Prostate gland (tissue), 2 donors: ENCODE measurements at regions not wholly inside any gene's neighbourhood (a gene's known extent, or its start where the extent isn't known, plus 50 kb on each side); places are given as distances from the start of the nearest gene placed in this dataset.

Experiments
- POLR2A ChIP-seq: fragments of 450-650 bp; IDR thresholded peaks from one replicate; pipeline ENCODE4 v1.6.1; 2016; ENCODE audit warnings: antibody characterized with exemption, mild to moderate bottlenecking
- POLR2AphosphoS5 ChIP-seq: sonication (generic); formaldehyde crosslinking; IDR thresholded peaks from one replicate; pipeline ENCODE4 v1.6.1; 2017; ENCODE audit warnings: antibody characterized with exemption
- TF ChIP-seq, protein P1 (sequence below), 4 experiments: fragments of 200-600 bp in 2 of 4; fragments of 450-650 bp in 2 of 4; sonication (generic) in 2 of 4; IDR thresholded peaks; 1 replicate in 3 of 4; 2 replicates in 1 of 4; pipeline ENCODE4 v1.5.1; 2016 to 2019; ENCODE audit warnings: antibody characterized with exemption in 4 of 4, mild to moderate bottlenecking in 2 of 4, moderate library complexity in 2 of 4

DNA sequence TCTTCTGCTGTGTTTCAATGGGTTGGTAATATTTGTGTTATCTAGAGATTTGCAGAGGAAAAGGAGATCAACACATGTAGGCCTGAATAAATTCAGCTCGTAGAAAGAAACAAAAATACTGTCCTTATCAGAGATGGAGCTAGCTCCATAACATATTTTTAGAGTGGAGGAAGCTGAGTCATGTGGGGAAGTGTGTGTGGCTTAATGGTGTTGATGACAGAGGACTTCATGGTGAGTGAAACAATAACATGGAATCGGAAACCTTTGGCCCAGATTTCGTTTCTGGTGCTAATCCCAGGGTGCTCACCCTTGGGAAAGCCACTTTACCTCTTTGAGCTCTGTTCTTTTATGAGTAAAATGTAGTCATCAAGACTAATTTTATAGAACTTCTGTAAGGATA lies 825.0 kb downstream of the TLR4 start:
- TF ChIP-seq, protein P1, sequence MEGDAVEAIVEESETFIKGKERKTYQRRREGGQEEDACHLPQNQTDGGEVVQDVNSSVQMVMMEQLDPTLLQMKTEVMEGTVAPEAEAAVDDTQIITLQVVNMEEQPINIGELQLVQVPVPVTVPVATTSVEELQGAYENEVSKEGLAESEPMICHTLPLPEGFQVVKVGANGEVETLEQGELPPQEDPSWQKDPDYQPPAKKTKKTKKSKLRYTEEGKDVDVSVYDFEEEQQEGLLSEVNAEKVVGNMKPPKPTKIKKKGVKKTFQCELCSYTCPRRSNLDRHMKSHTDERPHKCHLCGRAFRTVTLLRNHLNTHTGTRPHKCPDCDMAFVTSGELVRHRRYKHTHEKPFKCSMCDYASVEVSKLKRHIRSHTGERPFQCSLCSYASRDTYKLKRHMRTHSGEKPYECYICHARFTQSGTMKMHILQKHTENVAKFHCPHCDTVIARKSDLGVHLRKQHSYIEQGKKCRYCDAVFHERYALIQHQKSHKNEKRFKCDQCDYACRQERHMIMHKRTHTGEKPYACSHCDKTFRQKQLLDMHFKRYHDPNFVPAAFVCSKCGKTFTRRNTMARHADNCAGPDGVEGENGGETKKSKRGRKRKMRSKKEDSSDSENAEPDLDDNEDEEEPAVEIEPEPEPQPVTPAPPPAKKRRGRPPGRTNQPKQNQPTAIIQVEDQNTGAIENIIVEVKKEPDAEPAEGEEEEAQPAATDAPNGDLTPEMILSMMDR (IDR thresholded peaks at IDR 0.05) = no peak
- TF ChIP-seq POLR2AphosphoS5 (no peak), POLR2A (no peak)
